Colon (tissue), 2 donors: ENCODE measurements at regions not wholly inside any gene's neighbourhood (a gene's known extent, or its start where the extent isn't known, plus 50 kb on each side); places are given as distances from the start of the nearest gene placed in this dataset.
"Not testable (repeated sequence)": the region's sequence is repeated elsewhere in the genome, so short reads cannot be mapped to it uniquely, and the experiment has no call there.

Experiments
- FAIRE-seq: peaks from 2 replicates; lab custom pipeline; 2012; peaks lifted over from hg19 to GRCh38; lab: Jason Lieb, UNC
- donor health status: control.
- donor health status: control.

DNA sequence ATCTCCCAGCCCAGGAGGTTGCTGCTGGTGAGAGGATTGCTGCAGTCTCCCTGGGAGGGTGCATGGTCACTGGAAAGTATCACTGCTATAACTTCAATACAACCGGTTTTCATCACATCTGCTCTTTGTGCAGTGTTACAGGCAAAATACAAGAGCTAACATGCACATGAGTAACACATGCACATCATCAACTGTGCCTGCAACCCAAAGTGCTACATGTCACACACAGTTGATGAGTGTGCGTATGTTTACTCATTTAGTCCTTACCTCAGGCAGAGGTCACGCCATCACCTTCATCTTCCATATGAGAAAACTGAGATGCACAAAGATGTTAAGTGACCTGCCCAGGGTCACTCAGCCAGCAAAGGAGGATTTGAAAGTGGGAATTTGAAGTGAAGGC is 277.7 kb downstream of the FAM72C start:
- FAIRE-seq, result no peak

GRCh38 chr1:143691971-143692529 is 279.7 kb downstream of the FAM72C start:
- no peak for FAIRE-seq

DNA sequence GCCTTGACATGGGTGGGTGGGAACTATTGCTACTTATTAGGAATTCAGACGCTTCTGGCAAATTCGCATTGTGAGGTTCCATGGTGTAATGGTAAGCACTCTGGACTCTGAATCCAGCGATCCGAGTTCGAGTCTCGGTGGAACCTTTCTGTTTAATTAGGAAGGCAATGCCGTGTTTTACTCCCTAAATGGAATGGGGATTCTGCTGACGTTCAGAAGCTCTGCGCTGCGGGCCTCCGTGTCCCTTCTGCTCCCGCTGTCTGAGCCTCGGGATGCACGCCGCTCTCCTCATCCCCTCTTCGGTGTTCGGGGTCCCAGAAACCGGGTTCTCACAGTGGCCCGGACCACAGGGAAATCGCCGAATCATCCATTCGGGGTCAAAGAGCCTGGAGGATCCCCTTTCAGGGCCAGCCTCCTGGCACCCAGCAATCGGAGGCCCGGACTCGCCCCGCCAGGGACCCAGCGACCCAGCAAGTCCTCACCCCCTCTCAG is 280.3 kb downstream of the FAM72C start:
- no peak for FAIRE-seq

GRCh38 chr1:143689781-143690180 is 282.0 kb downstream of the FAM72C start:
- FAIRE-seq, result no peak

GRCh38 chr1:143680304-143680703 is 291.5 kb downstream of the FAM72C start:
- no peak for FAIRE-seq

GRCh38 chr1:143672983-143673382 is 298.8 kb downstream of the FAM72C start:
- no peak for FAIRE-seq

DNA sequence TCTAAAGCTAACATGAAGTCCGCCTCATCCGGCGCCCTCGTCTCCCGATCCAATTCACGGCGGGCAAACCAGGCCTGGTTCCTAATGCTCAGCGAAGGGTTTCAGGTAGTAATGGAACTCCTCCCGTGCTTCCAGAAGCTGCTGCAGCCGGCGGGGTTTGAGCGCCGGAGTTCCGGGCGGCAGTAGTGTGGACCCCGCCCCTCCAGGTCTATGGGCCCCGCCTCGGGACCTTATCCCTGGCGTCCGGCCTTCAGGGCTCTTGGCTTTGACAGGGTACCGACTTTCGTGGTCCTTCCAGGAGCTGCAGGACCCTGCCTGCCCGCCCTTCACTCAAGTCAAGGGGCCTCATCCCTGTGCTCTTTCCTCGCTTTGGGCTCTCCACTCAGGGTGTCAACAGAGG is 304.1 kb downstream of the FAM72C start:
- no peak for FAIRE-seq

- no peak for FAIRE-seq
Observed at GRCh38 chr1:143666851-143667250, 304.9 kb downstream of the FAM72C start.

DNA sequence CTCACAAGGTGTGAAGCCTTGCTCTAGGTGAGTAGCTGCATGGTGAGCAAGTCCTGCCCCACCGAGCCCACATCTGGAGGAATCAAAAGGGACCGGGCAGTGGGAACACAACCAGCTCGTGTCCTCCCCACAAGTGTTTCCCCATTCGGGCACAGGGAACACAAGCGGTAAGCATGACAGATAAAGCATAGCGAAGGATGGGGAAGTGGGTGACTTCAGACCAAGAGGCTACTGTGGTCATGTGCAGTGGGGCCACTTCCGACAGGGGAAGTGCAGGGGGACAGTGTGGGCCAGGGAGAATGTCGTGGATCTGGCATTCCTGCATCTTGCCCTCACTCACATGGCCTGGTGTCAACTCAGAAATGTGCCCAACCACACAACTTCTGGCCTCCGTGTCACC is 306.2 kb downstream of the FAM72C start:
- FAIRE-seq, result no peak

GRCh38 chr1:143663056-143663455 is 308.7 kb downstream of the FAM72C start:
- not testable (repeated sequence) for FAIRE-seq

DNA sequence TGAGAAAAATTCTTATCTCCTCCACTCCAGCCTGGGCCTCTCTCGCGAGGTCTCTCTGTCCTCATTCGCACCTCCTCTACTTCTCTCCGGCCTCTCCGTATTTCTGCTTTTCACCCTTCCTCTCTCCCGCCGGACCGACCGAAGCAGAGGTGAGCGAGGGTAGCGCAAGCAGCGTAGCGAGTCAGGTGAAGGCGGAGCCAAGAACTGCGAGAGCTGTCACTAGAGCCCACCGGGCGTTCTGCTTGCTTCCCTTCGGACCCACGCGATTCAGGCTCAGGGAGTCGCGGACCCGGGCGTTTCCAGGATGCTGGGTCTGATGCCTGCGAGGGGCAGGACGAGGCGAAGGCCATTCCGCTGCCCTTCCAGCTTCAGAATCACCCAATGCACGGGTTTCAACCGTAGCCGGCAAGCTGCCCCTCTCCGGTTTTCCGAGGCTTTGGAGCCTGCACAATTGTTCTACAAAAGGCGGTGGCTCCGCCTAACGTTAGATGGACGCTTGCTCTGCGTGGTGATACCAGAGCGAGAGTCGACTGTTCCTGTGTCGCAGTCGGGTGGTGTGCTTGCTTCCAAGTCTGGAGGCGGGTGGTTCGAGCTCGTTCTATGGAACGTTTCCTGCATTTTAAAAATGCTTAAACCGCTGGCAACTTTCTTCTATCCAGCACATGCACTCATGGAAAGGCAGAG is 310.2 kb downstream of the FAM72C start:
- FAIRE-seq, result no peak

- FAIRE-seq, result no peak
Observed at GRCh38 chr1:143660354-143660941, 311.3 kb downstream of the FAM72C start.

DNA sequence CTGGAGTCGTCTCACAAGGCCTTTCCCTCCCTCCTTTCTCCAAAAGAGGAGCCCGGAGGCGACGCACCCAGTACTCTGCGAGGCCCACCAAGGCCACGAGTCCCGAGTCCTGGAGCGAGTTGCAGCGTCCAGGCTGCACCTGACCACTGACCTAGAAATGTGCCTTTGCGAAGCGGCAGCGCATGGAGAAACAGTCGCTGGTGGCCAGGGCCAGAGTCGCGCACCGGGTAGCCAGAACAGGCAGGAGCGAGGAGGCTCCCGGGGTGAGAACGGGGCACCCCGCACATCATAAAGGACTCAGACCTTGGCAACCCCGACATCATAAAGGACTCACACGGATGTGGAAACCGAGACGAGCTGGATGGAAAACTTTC is 318.4 kb downstream of the FAM72C start:
- no peak for FAIRE-seq

DNA sequence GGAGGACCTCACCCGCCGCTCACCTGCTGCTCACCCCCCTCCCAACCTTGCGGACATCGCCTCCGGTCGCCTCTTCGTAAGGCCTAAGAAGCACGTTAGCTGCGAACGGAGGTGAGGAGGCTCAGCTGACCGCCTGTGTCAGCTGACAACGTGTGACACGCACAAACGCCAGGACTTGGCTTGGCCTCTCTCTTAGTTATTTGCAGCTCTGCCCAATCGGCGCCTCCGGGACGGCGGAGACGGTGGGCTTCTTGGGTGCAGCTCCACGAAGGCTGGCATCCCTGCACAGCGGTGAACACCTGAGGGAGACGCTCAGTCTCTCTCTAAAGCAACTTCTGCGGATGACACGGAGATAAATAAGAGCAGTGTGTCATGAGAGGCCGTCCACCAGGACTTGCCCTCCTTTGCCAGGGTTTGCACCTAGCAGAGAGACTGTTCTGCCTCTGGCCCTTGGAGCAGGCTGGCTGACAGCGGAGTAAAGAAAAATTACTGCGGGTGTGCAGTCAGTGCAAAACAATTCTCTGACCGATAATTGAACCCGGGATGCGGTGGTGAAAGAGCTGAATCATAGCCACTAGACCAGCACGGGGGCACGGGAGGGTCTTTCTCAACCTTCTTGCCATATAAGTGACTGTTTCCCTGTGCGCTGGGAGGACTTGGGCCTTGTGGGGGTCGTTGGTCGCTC is 318.9 kb downstream of the FAM72C start:
- no peak for FAIRE-seq

- no peak for FAIRE-seq
Observed at GRCh38 chr1:143652187-143652586, 319.6 kb downstream of the FAM72C start.

DNA sequence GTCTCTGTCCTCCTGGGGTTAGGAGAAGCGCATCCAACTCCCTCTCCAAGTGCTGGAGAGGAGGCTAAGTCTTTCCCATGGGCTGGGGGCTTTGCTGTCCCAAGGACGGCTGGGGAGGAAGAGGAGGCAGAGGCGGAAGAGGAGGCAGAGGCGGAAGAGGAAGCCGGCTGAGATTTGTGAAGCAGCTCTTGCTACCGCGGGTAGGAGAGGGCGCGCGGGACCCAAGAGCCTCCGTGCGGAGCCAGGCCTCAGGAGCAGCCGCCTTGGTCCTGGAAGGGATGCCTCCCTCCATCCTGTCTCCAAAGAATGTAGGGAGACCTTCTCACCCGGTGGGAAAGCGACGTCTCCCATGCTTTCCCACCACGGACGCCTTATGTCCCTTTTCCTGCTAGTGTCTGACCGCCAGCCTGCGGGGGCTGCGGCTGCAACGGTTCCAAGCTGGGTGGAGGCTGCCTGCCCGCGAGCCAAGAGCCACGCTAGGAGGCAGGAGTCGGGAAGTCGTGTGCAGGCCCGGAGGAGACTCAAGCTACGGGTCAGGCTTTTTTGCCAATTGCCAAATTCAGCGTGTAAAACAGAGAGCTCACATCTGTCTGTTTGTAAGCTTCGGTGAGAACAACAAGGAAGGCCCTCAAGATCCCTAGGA is 320.3 kb downstream of the FAM72C start:
- no peak for FAIRE-seq

GRCh38 chr1:143644035-143644434 is 327.8 kb downstream of the FAM72C start:
- FAIRE-seq, result not testable (repeated sequence)

GRCh38 chr1:143643148-143643885 is 328.5 kb downstream of the FAM72C start:
- FAIRE-seq, result no peak

DNA sequence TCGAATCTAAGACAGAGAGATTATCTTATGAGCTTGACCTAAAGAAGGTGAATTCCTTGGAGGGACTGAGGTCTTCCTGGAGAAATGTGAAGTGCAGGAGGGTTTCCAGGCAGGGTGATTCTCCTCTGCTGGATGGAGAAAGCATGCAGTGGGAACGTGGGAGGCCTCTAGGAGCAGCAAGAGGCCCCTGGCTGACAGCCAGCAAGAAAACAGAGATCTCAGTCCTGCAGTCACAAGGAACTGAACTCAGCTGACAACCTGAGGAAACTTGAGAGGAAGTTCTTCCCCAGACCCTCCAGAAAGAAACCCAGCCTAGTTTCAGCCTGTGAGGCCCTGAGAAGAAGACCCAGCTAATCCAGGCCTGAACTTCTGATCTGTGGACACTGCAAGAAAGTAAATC is 345.9 kb downstream of the FAM72C start:
- no peak for FAIRE-seq

DNA sequence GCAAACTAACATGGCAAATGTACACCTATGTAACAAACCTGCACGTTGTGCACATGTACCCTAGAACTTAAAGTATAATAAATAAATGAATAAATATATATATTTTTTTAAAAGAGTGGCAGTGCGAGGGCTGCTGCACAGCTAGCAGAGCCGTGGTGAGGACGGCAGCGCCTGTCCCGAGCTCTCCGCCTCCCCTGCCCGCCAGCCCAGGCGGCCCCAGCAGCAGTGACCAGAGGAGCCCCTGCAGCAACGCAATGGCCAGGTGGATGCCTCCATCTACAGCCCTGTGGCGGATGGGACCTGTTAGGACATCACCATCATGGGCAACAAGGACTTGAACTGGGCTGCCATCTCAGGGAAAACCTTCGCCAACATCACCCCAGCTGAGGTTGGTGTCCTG is 351.9 kb downstream of the FAM72C start:
- FAIRE-seq, result no peak

- no peak for FAIRE-seq
Observed at GRCh38 chr1:143611159-143611558, 360.6 kb downstream of the FAM72C start.

- no peak for FAIRE-seq
Observed at GRCh38 chr1:143610196-143610595, 361.6 kb downstream of the FAM72C start.
